ENCODE measurements at regions not wholly inside any gene's neighbourhood (a gene's known extent, or its start where the extent isn't known, plus 50 kb on each side); places are given as distances from the start of the nearest gene placed in this dataset.

DNA sequence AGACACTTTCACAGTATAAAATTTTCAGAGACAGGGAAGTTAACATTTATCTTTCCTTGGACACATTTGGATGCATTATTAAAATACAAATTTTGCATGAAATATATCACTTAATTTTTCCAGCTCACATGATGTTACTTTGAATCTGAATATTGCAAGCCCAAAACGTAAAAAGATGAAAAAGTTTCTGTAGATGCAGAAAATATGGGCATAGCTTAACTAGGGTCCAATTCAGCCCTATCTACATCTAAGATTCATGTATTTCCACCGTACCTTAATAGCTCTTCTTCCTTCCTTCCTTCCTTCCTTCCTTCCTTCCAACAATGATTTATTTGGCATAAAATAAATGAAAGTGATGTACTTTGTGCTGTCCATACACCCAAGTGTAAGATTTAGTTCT lies 1084.6 kb upstream of the TMEFF2 start:
- Histone ChIP-seq H2AFZ (ENCODE audit: insufficient read depth, low read depth, low read length, poor library complexity, severe bottlenecking) (no peak overlapping the region), H3K79me2 (ENCODE audit: insufficient read depth, low read length) (no peaks in the 10 kb centered on the region)

DNA sequence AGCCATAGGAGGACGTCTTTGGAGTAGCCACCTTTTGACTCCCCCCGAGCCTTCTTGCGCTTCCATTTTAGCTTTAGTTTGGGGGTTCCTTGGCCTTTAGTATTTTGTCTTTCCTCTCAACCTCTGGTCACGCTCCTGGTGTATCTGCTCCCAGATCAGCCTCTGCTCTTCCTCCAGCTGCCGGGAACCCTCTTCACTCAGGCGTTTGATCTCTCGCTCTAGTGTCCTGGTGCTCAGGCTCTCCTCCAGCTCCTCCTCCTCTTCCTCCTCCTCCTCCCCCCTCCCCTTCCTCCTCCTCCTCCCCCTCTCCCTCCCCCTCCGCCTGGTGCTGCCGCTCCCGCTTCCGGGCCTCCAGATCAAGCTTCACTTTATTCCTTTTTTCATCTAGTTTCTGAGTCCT lies 1082.3 kb upstream of the TMEFF2 start:
- Histone ChIP-seq H3K4me3 (replicated peaks in 1 of 3; ENCODE audit: low read depth in 2 of 3, low read length in 3 of 3) (no peak overlapping the region), H3K36me3 (replicated peaks in 1 of 2; ENCODE audit: control insufficient read depth in 1 of 2, insufficient read depth in 2 of 2, low read length in 2 of 2) (no peaks in the 10 kb centered on the region), H4K20me1 (ENCODE audit: insufficient read depth, low read length) (no peaks in the 10 kb centered on the region), H3K9me3 (replicated peaks in 1 of 2; ENCODE audit: control insufficient read depth in 1 of 2, insufficient read depth in 1 of 2, low read length in 2 of 2) (peaks cover 0 to 12% of the 10 kb centered on the region in 2 donors), H3K4me2 (replicated peaks; ENCODE audit: extremely low read depth, low read length, poor library complexity, severe bottlenecking) (no peak overlapping the region), H3K9ac (ENCODE audit: insufficient read depth, low read length, poor library complexity, severe bottlenecking) (no peak overlapping the region), H3K4me1 (ENCODE audit: control insufficient read depth in 1 of 2, insufficient read depth in 2 of 2, low read length in 2 of 2) (peaks cover 3 to 7% of the 10 kb centered on the region in 2 donors), H3K27me3 (ENCODE audit: control insufficient read depth in 2 of 2, insufficient read depth in 2 of 2, low read length in 2 of 2) (no peaks in the 10 kb centered on the region), H3K27ac (ENCODE audit: low read depth in 1 of 2, low read length in 2 of 2) (no peak overlapping the region), H3K79me2 (ENCODE audit: insufficient read depth, low read length) (no peaks in the 10 kb centered on the region), H2AFZ (ENCODE audit: insufficient read depth, low read depth, low read length, poor library complexity, severe bottlenecking) (no peak overlapping the region)
- DNase-seq: no peak
- Mint-ChIP-seq H3K9me3 (peaks cover 3 to 15% (median 12%) of the 10 kb centered on the region in 7 donors), H3K27ac (no peak overlapping the region), H3K4me1 (peaks cover 7% of the 10 kb centered on the region), H3K36me3 (no peaks in the 10 kb centered on the region), H3K4me3 (no peak overlapping the region), H3K27me3 (ENCODE audit: low read depth in 3 of 3) (no peaks in the 10 kb centered on the region)
- 86% methylated on average over 7 of the region's 11 CpGs for WGBS (ENCODE audit: insufficient coverage)
- intact Hi-C loops (cut with micrococcal nuclease): no loop called here
- TF ChIP-seq, protein P1, sequence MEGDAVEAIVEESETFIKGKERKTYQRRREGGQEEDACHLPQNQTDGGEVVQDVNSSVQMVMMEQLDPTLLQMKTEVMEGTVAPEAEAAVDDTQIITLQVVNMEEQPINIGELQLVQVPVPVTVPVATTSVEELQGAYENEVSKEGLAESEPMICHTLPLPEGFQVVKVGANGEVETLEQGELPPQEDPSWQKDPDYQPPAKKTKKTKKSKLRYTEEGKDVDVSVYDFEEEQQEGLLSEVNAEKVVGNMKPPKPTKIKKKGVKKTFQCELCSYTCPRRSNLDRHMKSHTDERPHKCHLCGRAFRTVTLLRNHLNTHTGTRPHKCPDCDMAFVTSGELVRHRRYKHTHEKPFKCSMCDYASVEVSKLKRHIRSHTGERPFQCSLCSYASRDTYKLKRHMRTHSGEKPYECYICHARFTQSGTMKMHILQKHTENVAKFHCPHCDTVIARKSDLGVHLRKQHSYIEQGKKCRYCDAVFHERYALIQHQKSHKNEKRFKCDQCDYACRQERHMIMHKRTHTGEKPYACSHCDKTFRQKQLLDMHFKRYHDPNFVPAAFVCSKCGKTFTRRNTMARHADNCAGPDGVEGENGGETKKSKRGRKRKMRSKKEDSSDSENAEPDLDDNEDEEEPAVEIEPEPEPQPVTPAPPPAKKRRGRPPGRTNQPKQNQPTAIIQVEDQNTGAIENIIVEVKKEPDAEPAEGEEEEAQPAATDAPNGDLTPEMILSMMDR (IDR thresholded peaks at IDR 0.05): no peak

More for the DNA sequence above, 1084.6 kb upstream of the TMEFF2 start:
- Mint-ChIP-seq H3K27me3 (ENCODE audit: low read depth in 3 of 3) (no peaks in the 10 kb centered on the region), H3K4me3 (no peak overlapping the region), H3K36me3 (no peaks in the 10 kb centered on the region), H3K27ac (no peak overlapping the region), H3K9me3 (peaks cover 0 to 14% (median 10%) of the 10 kb centered on the region in 7 donors), H3K4me1 (no peaks in the 10 kb centered on the region)
- no peak for DNase-seq
- Histone ChIP-seq H3K4me3 (replicated peaks in 1 of 3; ENCODE audit: low read depth in 2 of 3, low read length in 3 of 3) (no peak overlapping the region), H3K4me2 (replicated peaks; ENCODE audit: extremely low read depth, low read length, poor library complexity, severe bottlenecking) (no peak overlapping the region), H4K20me1 (ENCODE audit: insufficient read depth, low read length) (no peaks in the 10 kb centered on the region), H3K27ac (ENCODE audit: low read depth in 1 of 2, low read length in 2 of 2) (no peak overlapping the region), H3K36me3 (replicated peaks in 1 of 2; ENCODE audit: control insufficient read depth in 1 of 2, insufficient read depth in 2 of 2, low read length in 2 of 2) (no peaks in the 10 kb centered on the region), H3K4me1 (ENCODE audit: control insufficient read depth in 1 of 2, insufficient read depth in 2 of 2, low read length in 2 of 2) (no peaks in the 10 kb centered on the region), H3K9me3 (replicated peaks in 1 of 2; ENCODE audit: control insufficient read depth in 1 of 2, insufficient read depth in 1 of 2, low read length in 2 of 2) (peaks cover 0 to 12% of the 10 kb centered on the region in 2 donors), H3K9ac (ENCODE audit: insufficient read depth, low read length, poor library complexity, severe bottlenecking) (no peak overlapping the region), H3K27me3 (ENCODE audit: control insufficient read depth in 2 of 2, insufficient read depth in 2 of 2, low read length in 2 of 2) (no peaks in the 10 kb centered on the region)
- intact Hi-C loops (cut with micrococcal nuclease): no loop called here
- TF ChIP-seq, protein P1 (IDR thresholded peaks at IDR 0.05): no peak
- WGBS (ENCODE audit: insufficient coverage): no CpG with 5 or more reads among the region's 2 CpGs

All from CD14-positive monocyte (primary cell).